Mucosa of rectum (tissue), 2 donors: ENCODE measurements at regions not wholly inside any gene's neighbourhood (a gene's known extent, or its start where the extent isn't known, plus 50 kb on each side); places are given as distances from the start of the nearest gene placed in this dataset.
A peak's percentile ranks its signal among the peaks of the same experiment; 100 is the strongest.

ENCODE experiments used
- H3K27ac ChIP-seq, 2 donors: one replicate each; pipeline ENCODE4 v1.7.0; 2013; ENCODE audit warnings: inconsistent platforms in 2 of 2, low read depth in 2 of 2, low read length in 2 of 2
- H3K27me3 ChIP-seq, 2 donors: one replicate each; pipeline ENCODE4 v1.7.0; 2013; ENCODE audit warnings: low read length in 2 of 2; ENCODE audit not compliant: control insufficient read depth in 2 of 2, insufficient read depth in 2 of 2
- H3K36me3 ChIP-seq, 2 donors: one replicate each; pipeline ENCODE4 v1.7.0; 2013; ENCODE audit warnings: low read length in 2 of 2; ENCODE audit not compliant: control insufficient read depth in 2 of 2, insufficient read depth in 2 of 2
- H3K4me1 ChIP-seq, 2 donors: one replicate each; pipeline ENCODE4 v1.7.0; 2013; ENCODE audit warnings: low read length in 2 of 2, mild to moderate bottlenecking in 1 of 2; ENCODE audit not compliant: control insufficient read depth in 2 of 2, insufficient read depth in 2 of 2
- H3K4me3 ChIP-seq, 2 donors: one replicate each; pipeline ENCODE4 v1.7.0; 2013; ENCODE audit warnings: low read length in 2 of 2
- H3K9ac ChIP-seq, 2 donors: one replicate each; pipeline ENCODE4 v1.7.0; 2013; ENCODE audit warnings: low read length in 2 of 2, low read depth in 1 of 2, mild to moderate bottlenecking in 1 of 2
- H3K9me3 ChIP-seq, 2 donors: one replicate each; pipeline ENCODE4 v1.7.0; 2013; ENCODE audit warnings: low read length in 2 of 2; ENCODE audit not compliant: control insufficient read depth in 2 of 2
- donor health status: healthy.
- donor health status: Normal muscosa, but diverticular disease.

- no peaks in the 10 kb centered on the region for H3K36me3 ChIP-seq
- no peak overlapping the region for H3K27ac ChIP-seq
- no peaks in the 10 kb centered on the region for H3K27me3 ChIP-seq
- no peak overlapping the region for H3K9ac ChIP-seq
- no peak overlapping the region for H3K4me3 ChIP-seq
- no peaks in the 10 kb centered on the region for H3K9me3 ChIP-seq
- no peaks in the 10 kb centered on the region for H3K4me1 ChIP-seq
These were observed 85.3 kb upstream of the USP25 start for GRCh38 chr21:15644489-15644888.

GRCh38 chr21:15645830-15646229, 84.0 kb upstream of the USP25 start:
- Histone ChIP-seq H3K4me1 (no peaks in the 10 kb centered on the region), H3K36me3 (no peaks in the 10 kb centered on the region), H3K27me3 (no peaks in the 10 kb centered on the region), H3K27ac (no peak overlapping the region), H3K9me3 (no peaks in the 10 kb centered on the region), H3K4me3 (no peak overlapping the region), H3K9ac (no peak overlapping the region)

GRCh38 chr21:15650735-15651134, 79.0 kb upstream of the USP25 start:
- Histone ChIP-seq H3K9me3 (no peaks in the 10 kb centered on the region), H3K9ac (no peak overlapping the region), H3K4me1 (no peaks in the 10 kb centered on the region), H3K27ac (no peak overlapping the region), H3K4me3 (no peak overlapping the region), H3K36me3 (no peaks in the 10 kb centered on the region), H3K27me3 (no peaks in the 10 kb centered on the region)

- H3K27ac ChIP-seq: no peak overlapping the region
- no peak overlapping the region for H3K9ac ChIP-seq
- H3K4me1 ChIP-seq: no peaks in the 10 kb centered on the region
- no peaks in the 10 kb centered on the region for H3K27me3 ChIP-seq
- H3K36me3 ChIP-seq: no peaks in the 10 kb centered on the region
- no peaks in the 10 kb centered on the region for H3K9me3 ChIP-seq
- no peak overlapping the region for H3K4me3 ChIP-seq
These were observed 78.6 kb upstream of the USP25 start for GRCh38 chr21:15651172-15651571.

DNA sequence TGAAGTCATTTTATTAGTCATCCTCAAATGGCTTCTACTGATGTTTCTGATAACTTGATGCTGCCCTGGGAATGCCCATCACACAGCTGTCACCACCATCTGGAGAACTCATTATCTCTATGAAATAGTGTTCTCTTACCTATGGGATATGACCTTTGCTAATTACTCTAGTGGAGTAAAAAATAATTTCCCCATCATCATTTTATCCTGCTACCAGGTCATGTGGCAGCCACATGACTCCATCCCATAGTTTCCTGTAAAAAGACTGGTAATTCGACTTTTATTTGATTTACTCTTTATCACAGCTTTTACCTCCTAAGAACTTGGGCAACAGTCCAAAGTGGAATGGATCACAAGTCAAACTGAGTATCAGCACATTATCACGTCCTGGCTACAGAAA, 76.1 kb upstream of the USP25 start:
- Histone ChIP-seq H3K27me3 (no peaks in the 10 kb centered on the region), H3K9ac (no peak overlapping the region), H3K4me3 (no peak overlapping the region), H3K36me3 (no peaks in the 10 kb centered on the region), H3K27ac (no peak overlapping the region), H3K9me3 (no peaks in the 10 kb centered on the region), H3K4me1 (no peaks in the 10 kb centered on the region)

- Histone ChIP-seq H3K9me3 (no peaks in the 10 kb centered on the region), H3K27me3 (no peaks in the 10 kb centered on the region), H3K36me3 (no peaks in the 10 kb centered on the region), H3K27ac (no peak overlapping the region), H3K4me1 (no peaks in the 10 kb centered on the region), H3K9ac (no peak overlapping the region), H3K4me3 (no peak overlapping the region)
These were observed 75.6 kb upstream of the USP25 start for GRCh38 chr21:15654171-15654570.

GRCh38 chr21:15659753-15660422, 69.9 kb upstream of the USP25 start:
- H3K27me3 ChIP-seq: no peaks in the 10 kb centered on the region
- H3K27ac ChIP-seq: peak overlapping the region; percentile 51 to 53
- H3K4me1 ChIP-seq: peaks cover 3 to 8% of the 10 kb centered on the region in 2 donors
- no peak overlapping the region for H3K9ac ChIP-seq
- H3K9me3 ChIP-seq: no peaks in the 10 kb centered on the region
- no peak overlapping the region for H3K4me3 ChIP-seq
- no peaks in the 10 kb centered on the region for H3K36me3 ChIP-seq

GRCh38 chr21:15660423-15660804, 69.4 kb upstream of the USP25 start:
- Histone ChIP-seq H3K36me3 (no peaks in the 10 kb centered on the region), H3K27me3 (no peaks in the 10 kb centered on the region), H3K9ac (no peak overlapping the region), H3K27ac (peak overlapping the region in 1 of 2 donors; percentile 53), H3K4me3 (no peak overlapping the region), H3K4me1 (peaks cover 3 to 8% of the 10 kb centered on the region in 2 donors), H3K9me3 (no peaks in the 10 kb centered on the region)

DNA sequence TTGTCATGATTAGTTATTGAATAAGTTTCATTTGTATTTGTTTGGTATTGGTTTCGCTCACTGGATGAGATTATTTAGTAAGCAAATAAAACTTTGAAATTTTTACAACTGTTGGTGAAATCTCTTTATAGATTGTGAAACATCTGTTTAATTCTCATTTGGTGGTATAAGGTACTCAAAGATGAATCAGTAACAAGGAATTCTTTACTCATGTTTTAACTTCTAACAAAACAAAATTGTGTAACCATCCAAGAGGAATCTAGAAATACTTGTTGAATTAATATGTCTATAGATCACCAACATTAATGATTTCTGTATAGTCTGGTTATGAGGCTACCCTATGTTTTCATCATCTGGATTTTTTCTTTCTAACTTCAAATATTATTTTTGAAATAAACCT, 62.8 kb upstream of the USP25 start:
- no peaks in the 10 kb centered on the region for H3K9me3 ChIP-seq
- no peak overlapping the region for H3K27ac ChIP-seq
- H3K4me1 ChIP-seq: no peaks in the 10 kb centered on the region
- H3K27me3 ChIP-seq: no peaks in the 10 kb centered on the region
- H3K36me3 ChIP-seq: no peaks in the 10 kb centered on the region
- H3K9ac ChIP-seq: no peak overlapping the region
- H3K4me3 ChIP-seq: no peak overlapping the region

DNA sequence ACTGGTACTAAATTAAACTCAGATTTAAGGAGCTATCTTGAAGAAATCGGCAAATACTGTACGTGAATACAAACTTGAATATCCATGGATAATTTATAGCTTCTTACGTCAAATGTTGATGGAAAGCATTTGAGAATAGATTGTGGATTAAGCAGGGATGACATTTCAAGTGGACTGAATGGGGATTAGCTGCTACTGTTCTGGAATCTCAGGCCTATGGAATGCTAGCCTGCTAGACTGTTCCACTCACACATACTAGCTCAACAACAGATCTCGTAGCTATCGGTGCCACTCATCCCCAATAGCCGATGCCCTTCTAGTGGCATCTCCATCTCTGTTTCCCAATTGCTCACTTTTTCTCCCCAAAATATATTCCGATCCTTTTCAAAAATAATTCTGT, 62.0 kb upstream of the USP25 start:
- Histone ChIP-seq H3K36me3 (no peaks in the 10 kb centered on the region), H3K9me3 (no peaks in the 10 kb centered on the region), H3K9ac (no peak overlapping the region), H3K27ac (no peak overlapping the region), H3K4me1 (no peaks in the 10 kb centered on the region), H3K27me3 (no peaks in the 10 kb centered on the region), H3K4me3 (no peak overlapping the region)

DNA sequence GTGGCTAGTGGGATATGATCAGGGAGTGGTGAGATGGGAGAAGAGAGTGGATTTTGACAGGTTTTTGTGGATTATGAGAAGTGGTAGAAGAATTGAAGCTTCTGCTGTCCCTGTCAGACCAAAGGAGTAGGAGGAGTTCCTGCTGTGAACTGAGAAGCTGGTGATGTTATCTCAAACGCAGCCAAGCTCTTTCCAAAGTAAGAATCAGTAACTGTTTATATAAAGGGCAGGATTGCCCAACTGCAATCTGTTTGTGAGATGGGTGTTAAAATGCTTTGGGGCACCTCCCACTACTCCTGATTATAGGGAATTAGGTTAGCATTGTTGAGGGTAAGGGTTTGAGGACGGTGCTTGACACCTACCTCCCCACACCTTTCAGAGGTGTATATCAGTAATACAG, 60.5 kb upstream of the USP25 start:
- no peaks in the 10 kb centered on the region for H3K27me3 ChIP-seq
- no peaks in the 10 kb centered on the region for H3K9me3 ChIP-seq
- H3K9ac ChIP-seq: no peak overlapping the region
- no peaks in the 10 kb centered on the region for H3K36me3 ChIP-seq
- no peak overlapping the region for H3K4me3 ChIP-seq
- no peaks in the 10 kb centered on the region for H3K4me1 ChIP-seq
- H3K27ac ChIP-seq: no peak overlapping the region
